ENCODE measurements at regions not wholly inside any gene's neighbourhood (a gene's known extent, or its start where the extent isn't known, plus 50 kb on each side); places are given as distances from the start of the nearest gene placed in this dataset.

- no peaks in the 10 kb centered on the region for H3K79me1 ChIP-seq (ENCODE audit: insufficient read depth, low read depth, low read length, poor library complexity, severe bottlenecking)
- no peak overlapping the region for H3K23ac ChIP-seq (ENCODE audit: insufficient read length, low read depth, low read length)
- H3K27me3 Mint-ChIP-seq (ENCODE audit: low read depth), result no peaks in the 10 kb centered on the region; the same call in 1 of the 2 replicates
- H3K79me2 ChIP-seq (ENCODE audit: insufficient read depth, low read length), result no peaks in the 10 kb centered on the region
- H3K9me3 ChIP-seq (ENCODE audit: control insufficient read depth, low read depth, low read length), result peaks cover 97% of the 10 kb centered on the region
- no peak overlapping the region for H3K9ac ChIP-seq (ENCODE audit: extremely low read depth, insufficient read length, low read length)
- H3K4me1 ChIP-seq (ENCODE audit: insufficient read depth, low read length), result no peaks in the 10 kb centered on the region
- no peak overlapping the region for H3K4ac ChIP-seq (ENCODE audit: low read depth, low read length)
- no peak overlapping the region for H3K4me2 ChIP-seq (ENCODE audit: insufficient read depth, insufficient read length, low read length)
- no CpG with 5 or more reads among the region's 3 CpGs for WGBS (ENCODE audit: extremely low coverage, insufficient read length, low lambda C conversion rate)
- no peak overlapping the region for H4K91ac ChIP-seq (ENCODE audit: insufficient read length, low read depth, low read length)
- H3K23me2 ChIP-seq (ENCODE audit: insufficient read length, low read depth, low read length, poor library complexity, severe bottlenecking), result no peaks in the 10 kb centered on the region
- no peak overlapping the region for H2BK20ac ChIP-seq (ENCODE audit: low read depth, low read length, poor library complexity, severe bottlenecking)
- H2BK12ac ChIP-seq (ENCODE audit: insufficient read length, low read depth, low read length), result no peak overlapping the region
- no peak overlapping the region for H2BK5ac ChIP-seq (ENCODE audit: insufficient read length, low read length)
- no peak overlapping the region for H3K56ac ChIP-seq (ENCODE audit: insufficient read length, low read depth, low read length)
- DNase-seq, result no peak
- H2BK15ac ChIP-seq (ENCODE audit: low read depth, low read length), result no peak overlapping the region
- no peak overlapping the region for H3K27ac Mint-ChIP-seq
- peaks cover 17 to 22% (median 20%) of the 10 kb centered on the region in 3 experiments; a peak in 6 of 7 replicates for H3K36me3 Mint-ChIP-seq (ENCODE audit: insufficient read depth in 1 of 3, low read depth in 3 of 3)
- no peaks in the 10 kb centered on the region for H3K27me3 ChIP-seq (ENCODE audit: insufficient read depth, low read length)
- no peak overlapping the region for H2AFZ ChIP-seq (ENCODE audit: low read length)
- H3K4me3 Mint-ChIP-seq, result no peak overlapping the region
- no peak overlapping the region for H3K27ac ChIP-seq (ENCODE audit: insufficient read length, low read depth, low read length)
- H3T11ph ChIP-seq (ENCODE audit: low read length), result no peak overlapping the region
- no peaks in the 10 kb centered on the region for H4K20me1 ChIP-seq (ENCODE audit: control insufficient read depth, insufficient read depth, insufficient read length)
- no peaks in the 10 kb centered on the region for H3K4me1 Mint-ChIP-seq
- TF ChIP-seq CTCF (conservative IDR thresholded peaks at IDR 0.05), result no peak
- H4K5ac ChIP-seq (ENCODE audit: insufficient read length, low read depth, low read length), result no peak overlapping the region
- H3K9me3 Mint-ChIP-seq, result peaks cover 93 to 98% of the 10 kb centered on the region in 2 experiments
- no peak overlapping the region for H3K18ac ChIP-seq (ENCODE audit: insufficient read length, low read depth, low read length)
- no peak overlapping the region for H2AK5ac ChIP-seq (ENCODE audit: insufficient read length, low read length)
- no peak overlapping the region for H4K8ac ChIP-seq (replicated peaks; ENCODE audit: insufficient read length, low read depth, low read length)
- no peak overlapping the region for H2BK120ac ChIP-seq (ENCODE audit: low read depth, low read length, poor library complexity, severe bottlenecking)
- no peak overlapping the region for H3K14ac ChIP-seq (ENCODE audit: insufficient read depth, low read length)
Measured at GRCh38 chr16:35148748-35149147, 1689.3 kb downstream of the TP53TG3F start.

Data from H9 (cell line).